ENCODE measurements at regions not wholly inside any gene's neighbourhood (a gene's known extent, or its start where the extent isn't known, plus 50 kb on each side); places are given as distances from the start of the nearest gene placed in this dataset.

DNA sequence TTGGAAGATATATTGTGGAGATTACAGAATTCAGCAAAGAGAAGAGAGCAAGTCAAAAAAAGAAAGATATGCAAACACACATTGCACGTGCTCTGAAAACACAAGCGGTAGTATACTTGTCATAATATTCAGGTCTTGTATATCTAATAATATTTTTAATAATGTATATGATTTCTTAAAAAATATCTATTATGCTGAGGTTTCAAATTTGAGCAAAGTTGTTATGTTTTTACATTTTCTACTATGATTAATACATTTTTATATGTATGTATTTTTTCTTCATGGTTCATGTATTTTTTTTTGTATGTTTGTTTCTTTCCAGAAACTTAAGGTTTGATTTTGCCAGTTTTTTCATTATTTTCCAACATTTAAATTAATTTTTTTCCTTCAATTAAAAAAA is 752.4 kb upstream of the VSTM2A start:
- H3K9ac ChIP-seq (ENCODE audit: low read length): no peak overlapping the region
- H2AFZ ChIP-seq (ENCODE audit: insufficient read depth, low read length, poor library complexity): no peak overlapping the region
- no peaks in the 10 kb centered on the region for H3K27me3 ChIP-seq (ENCODE audit: insufficient read depth, low read length)
- H3K4ac ChIP-seq (ENCODE audit: low read depth, low read length): no peak overlapping the region
- H3K79me2 ChIP-seq (ENCODE audit: control insufficient read depth, insufficient read depth, low read length, poor library complexity): no peaks in the 10 kb centered on the region
- no peak overlapping the region for H2BK5ac ChIP-seq (ENCODE audit: low read depth, low read length, poor library complexity)
- H3K36me3 ChIP-seq (ENCODE audit: control insufficient read depth in 1 of 2, insufficient read depth in 2 of 2, low read length in 2 of 2): no peaks in the 10 kb centered on the region
- H2AK5ac ChIP-seq (ENCODE audit: low read length): no peak overlapping the region
- no peak overlapping the region for H4K8ac ChIP-seq (ENCODE audit: low read depth, low read length)
- no peak for DNase-seq
- H4K12ac ChIP-seq (ENCODE audit: low read depth, low read length): no peak overlapping the region
- H3K23ac ChIP-seq (ENCODE audit: low read length): no peak overlapping the region
- peaks cover 2% of the 10 kb centered on the region for H3K9me3 ChIP-seq (ENCODE audit: insufficient read depth, low read depth, low read length)
- no peak overlapping the region for H3K4me3 ChIP-seq (ENCODE audit: low read depth, low read length)
- no peak overlapping the region for H3K14ac ChIP-seq (ENCODE audit: low read length)
- H3K4me2 ChIP-seq (ENCODE audit: low read length): no peak overlapping the region
- H2BK12ac ChIP-seq (ENCODE audit: low read length): no peak overlapping the region
- H3K79me1 ChIP-seq (ENCODE audit: low read length): no peaks in the 10 kb centered on the region
- no peaks in the 10 kb centered on the region for H3K4me1 ChIP-seq (ENCODE audit: control insufficient read depth in 1 of 2, insufficient read depth in 2 of 2, low read length in 2 of 2)
- no CpG with 5 or more reads among the region's 2 CpGs for WGBS (ENCODE audit: extremely low coverage, insufficient coverage, insufficient read length)
- H3K18ac ChIP-seq (ENCODE audit: low read length): no peak overlapping the region
- no peak overlapping the region for H3K27ac ChIP-seq (ENCODE audit: low read depth, low read length)
- H2BK120ac ChIP-seq (ENCODE audit: insufficient read depth, low read length, poor library complexity): no peak overlapping the region
- H4K91ac ChIP-seq (ENCODE audit: low read depth, low read length): no peak overlapping the region

DNA sequence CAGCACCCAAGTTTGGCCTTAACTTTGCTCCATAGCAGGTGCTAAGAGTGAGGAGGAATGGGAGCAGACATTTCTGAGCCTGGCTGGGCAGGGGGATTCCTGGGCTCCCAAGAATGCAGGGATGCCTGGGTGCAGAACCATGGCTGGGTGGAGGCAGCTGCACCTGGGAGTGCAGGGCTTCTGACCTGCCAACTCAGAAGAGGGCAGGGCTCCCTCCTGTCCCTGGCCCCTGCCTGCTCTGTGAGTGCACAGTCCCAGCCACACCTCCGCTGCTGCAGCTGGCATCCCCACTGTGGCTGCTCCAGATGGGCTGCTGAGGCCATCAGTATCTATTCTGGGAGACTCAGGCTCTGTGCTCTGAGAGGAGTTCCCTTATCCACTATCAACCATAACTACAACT is 747.4 kb upstream of the VSTM2A start:
- H3K27me3 ChIP-seq (ENCODE audit: insufficient read depth, low read length): no peaks in the 10 kb centered on the region

GRCh38 chr7:53800746-53801145 is 741.4 kb upstream of the VSTM2A start:
- no peak overlapping the region for H4K91ac ChIP-seq (ENCODE audit: low read depth, low read length)
- H3K36me3 ChIP-seq (ENCODE audit: control insufficient read depth in 1 of 2, insufficient read depth in 2 of 2, low read length in 2 of 2): no peaks in the 10 kb centered on the region
- no peak overlapping the region for H3K18ac ChIP-seq (ENCODE audit: low read length)
- no peak overlapping the region for H3K9ac ChIP-seq (ENCODE audit: low read length)
- no peaks in the 10 kb centered on the region for H3K79me1 ChIP-seq (ENCODE audit: low read length)
- no peak overlapping the region for H2BK120ac ChIP-seq (ENCODE audit: insufficient read depth, low read length, poor library complexity)
- no peak overlapping the region for H2AFZ ChIP-seq (ENCODE audit: insufficient read depth, low read length, poor library complexity)
- no peaks in the 10 kb centered on the region for H3K27me3 ChIP-seq (ENCODE audit: insufficient read depth, low read length)
- no peak overlapping the region for H4K8ac ChIP-seq (ENCODE audit: low read depth, low read length)
- H3K4me3 ChIP-seq (ENCODE audit: low read depth, low read length): no peak overlapping the region
- no CpG with 5 or more reads among the region's 4 CpGs for WGBS (ENCODE audit: extremely low coverage, insufficient coverage, insufficient read length)
- H2BK12ac ChIP-seq (ENCODE audit: low read length): no peak overlapping the region
- no peak overlapping the region for H3K23ac ChIP-seq (ENCODE audit: low read length)
- H3K79me2 ChIP-seq (ENCODE audit: control insufficient read depth, insufficient read depth, low read length, poor library complexity): no peaks in the 10 kb centered on the region
- H3K4me1 ChIP-seq (ENCODE audit: control insufficient read depth in 1 of 2, insufficient read depth in 2 of 2, low read length in 2 of 2): no peaks in the 10 kb centered on the region
- no peak overlapping the region for H2BK5ac ChIP-seq (ENCODE audit: low read depth, low read length, poor library complexity)
- H3K4me2 ChIP-seq (ENCODE audit: low read length): no peak overlapping the region
- no peak overlapping the region for H3K4ac ChIP-seq (ENCODE audit: low read depth, low read length)
- H4K12ac ChIP-seq (ENCODE audit: low read depth, low read length): no peak overlapping the region
- no peak overlapping the region for H3K14ac ChIP-seq (ENCODE audit: low read length)
- no peaks in the 10 kb centered on the region for H3K9me3 ChIP-seq (ENCODE audit: insufficient read depth, low read depth, low read length)
- no peak overlapping the region for H3K27ac ChIP-seq (ENCODE audit: low read depth, low read length)
- DNase-seq: peak; percentile 61 to 64
- H2AK5ac ChIP-seq (ENCODE audit: low read length): no peak overlapping the region

More for the DNA sequence above, 747.4 kb upstream of the VSTM2A start:
- no peak overlapping the region for H4K12ac ChIP-seq (ENCODE audit: low read depth, low read length)
- no peak for DNase-seq
- no peak overlapping the region for H3K9ac ChIP-seq (ENCODE audit: low read length)
- no peak overlapping the region for H2BK5ac ChIP-seq (ENCODE audit: low read depth, low read length, poor library complexity)
- no peak overlapping the region for H3K23ac ChIP-seq (ENCODE audit: low read length)
- no peak overlapping the region for H3K18ac ChIP-seq (ENCODE audit: low read length)
- H4K8ac ChIP-seq (ENCODE audit: low read depth, low read length): no peak overlapping the region
- no CpG with 5 or more reads among the region's 1 CpG for WGBS (ENCODE audit: extremely low coverage, insufficient coverage, insufficient read length)
- no peak overlapping the region for H2AK5ac ChIP-seq (ENCODE audit: low read length)
- no peak overlapping the region for H3K14ac ChIP-seq (ENCODE audit: low read length)
- H3K4me3 ChIP-seq (ENCODE audit: low read depth, low read length): no peak overlapping the region
- H3K79me1 ChIP-seq (ENCODE audit: low read length): no peaks in the 10 kb centered on the region
- H2BK12ac ChIP-seq (ENCODE audit: low read length): no peak overlapping the region
- H3K4ac ChIP-seq (ENCODE audit: low read depth, low read length): no peak overlapping the region
- H3K79me2 ChIP-seq (ENCODE audit: control insufficient read depth, insufficient read depth, low read length, poor library complexity): no peaks in the 10 kb centered on the region
- no peak overlapping the region for H2AFZ ChIP-seq (ENCODE audit: insufficient read depth, low read length, poor library complexity)
- H3K4me2 ChIP-seq (ENCODE audit: low read length): no peak overlapping the region
- H2BK120ac ChIP-seq (ENCODE audit: insufficient read depth, low read length, poor library complexity): no peak overlapping the region
- no peak overlapping the region for H4K91ac ChIP-seq (ENCODE audit: low read depth, low read length)
- no peaks in the 10 kb centered on the region for H3K4me1 ChIP-seq (ENCODE audit: control insufficient read depth in 1 of 2, insufficient read depth in 2 of 2, low read length in 2 of 2)
- no peak overlapping the region for H3K27ac ChIP-seq (ENCODE audit: low read depth, low read length)
- peaks cover 2% of the 10 kb centered on the region for H3K9me3 ChIP-seq (ENCODE audit: insufficient read depth, low read depth, low read length)
- no peaks in the 10 kb centered on the region for H3K36me3 ChIP-seq (ENCODE audit: control insufficient read depth in 1 of 2, insufficient read depth in 2 of 2, low read length in 2 of 2)

- no peaks in the 10 kb centered on the region for H3K79me1 ChIP-seq (ENCODE audit: low read length)
- no peak overlapping the region for H2BK12ac ChIP-seq (ENCODE audit: low read length)
- no peak overlapping the region for H3K14ac ChIP-seq (ENCODE audit: low read length)
- no peaks in the 10 kb centered on the region for H3K9me3 ChIP-seq (ENCODE audit: insufficient read depth, low read depth, low read length)
- no peak overlapping the region for H4K8ac ChIP-seq (ENCODE audit: low read depth, low read length)
- H3K23ac ChIP-seq (ENCODE audit: low read length): no peak overlapping the region
- no peak overlapping the region for H2BK120ac ChIP-seq (ENCODE audit: insufficient read depth, low read length, poor library complexity)
- H3K18ac ChIP-seq (ENCODE audit: low read length): no peak overlapping the region
- H2AK5ac ChIP-seq (ENCODE audit: low read length): no peak overlapping the region
- no peak overlapping the region for H2BK5ac ChIP-seq (ENCODE audit: low read depth, low read length, poor library complexity)
- no peak overlapping the region for H3K27ac ChIP-seq (ENCODE audit: low read depth, low read length)
- H4K91ac ChIP-seq (ENCODE audit: low read depth, low read length): no peak overlapping the region
- H3K27me3 ChIP-seq (ENCODE audit: insufficient read depth, low read length): no peaks in the 10 kb centered on the region
- H3K9ac ChIP-seq (ENCODE audit: low read length): no peak overlapping the region
- H3K4me1 ChIP-seq (ENCODE audit: control insufficient read depth in 1 of 2, insufficient read depth in 2 of 2, low read length in 2 of 2): no peaks in the 10 kb centered on the region
- H3K4me2 ChIP-seq (ENCODE audit: low read length): no peak overlapping the region
- H4K12ac ChIP-seq (ENCODE audit: low read depth, low read length): no peak overlapping the region
- no peaks in the 10 kb centered on the region for H3K36me3 ChIP-seq (ENCODE audit: control insufficient read depth in 1 of 2, insufficient read depth in 2 of 2, low read length in 2 of 2)
- H3K4ac ChIP-seq (ENCODE audit: low read depth, low read length): no peak overlapping the region
- DNase-seq: no peak
- no peak overlapping the region for H2AFZ ChIP-seq (ENCODE audit: insufficient read depth, low read length, poor library complexity)
- H3K79me2 ChIP-seq (ENCODE audit: control insufficient read depth, insufficient read depth, low read length, poor library complexity): no peaks in the 10 kb centered on the region
- no peak overlapping the region for H3K4me3 ChIP-seq (ENCODE audit: low read depth, low read length)
These were observed 736.1 kb upstream of the VSTM2A start for GRCh38 chr7:53806119-53806518.

Measured in trophoblast cell (in vitro differentiated cells and primary cell).